MM.1S (cell line): ENCODE measurements at regions not wholly inside any gene's neighbourhood (a gene's known extent, or its start where the extent isn't known, plus 50 kb on each side); places are given as distances from the start of the nearest gene placed in this dataset.

Experiments used
- DNase-seq: peaks from one replicate; pipeline ENCODE4 v3.0.0-alpha.2; 2015
- H2AFZ ChIP-seq: fragments of 300-600 bp; sonication (generic); 2 replicates; pipeline ENCODE4 v1.6.0; 2016; ENCODE audit warnings: antibody characterized with exemption, low read length
- H3F3A ChIP-seq: fragments of 300-600 bp; sonication (generic); 2 replicates; pipeline ENCODE4 v1.6.1; 2016; ENCODE audit warnings: mild to moderate bottlenecking, antibody characterized with exemption, low read length, moderate library complexity, mixed read lengths; ENCODE audit not compliant: insufficient read depth
- H3K27ac ChIP-seq: fragments of 300-600 bp; sonication (generic); 2 replicates; pipeline ENCODE4 v1.5.1; 2016; ENCODE audit warnings: mild to moderate bottlenecking, low read length
- H3K27me3 ChIP-seq: fragments of 300-600 bp; sonication (generic); replicated peaks from 2 replicates; pipeline ENCODE4 v1.6.0; 2016; ENCODE audit warnings: low read length; ENCODE audit not compliant: insufficient read depth
- H3K36me3 ChIP-seq: fragments of 300-600 bp; sonication (generic); replicated peaks from 2 replicates; pipeline ENCODE4 v1.6.1; 2016; ENCODE audit warnings: mild to moderate bottlenecking, low read length, mixed read lengths; ENCODE audit not compliant: insufficient read depth
- H3K4me1 ChIP-seq: fragments of 300-600 bp; sonication (generic); 2 replicates; pipeline ENCODE4 v1.6.1; 2016; ENCODE audit warnings: low read length, mixed read lengths
- H3K4me2 ChIP-seq: fragments of 300-600 bp; sonication (generic); 2 replicates; pipeline ENCODE4 v1.6.0; 2016; ENCODE audit warnings: low read depth, low read length
- H3K4me3 ChIP-seq: fragments of 300-600 bp; sonication (generic); 2 replicates; pipeline ENCODE4 v1.5.1; 2016; ENCODE audit warnings: low read length, mixed read lengths
- H3K79me2 ChIP-seq: fragments of 300-600 bp; sonication (generic); 2 replicates; pipeline ENCODE4 v1.6.1; 2016; ENCODE audit warnings: mixed run types, low read length, mixed read lengths
- H3K9ac ChIP-seq: fragments of 300-600 bp; sonication (generic); 2 replicates; pipeline ENCODE4 v1.6.1; 2016; ENCODE audit warnings: low read length, mixed read lengths
- H3K9me2 ChIP-seq: fragments of 300-600 bp; sonication (generic); replicated peaks from 2 replicates; pipeline ENCODE4 v1.6.1; 2016; ENCODE audit warnings: mild to moderate bottlenecking, low read length, mixed read lengths; ENCODE audit not compliant: insufficient read depth
- H3K9me3 ChIP-seq: fragments of 300-600 bp; sonication (generic); replicated peaks from 2 replicates; pipeline ENCODE4 v1.6.1; 2016; ENCODE audit warnings: mild to moderate bottlenecking, low read length, mixed read lengths; ENCODE audit not compliant: insufficient read depth
- H4K20me1 ChIP-seq: fragments of 300-600 bp; sonication (generic); 2 replicates; pipeline ENCODE4 v1.6.1; 2016; ENCODE audit warnings: mild to moderate bottlenecking, low read length, moderate library complexity, mixed read lengths; ENCODE audit not compliant: insufficient read depth
- CTCF ChIP-seq: fragments of 300-600 bp; sonication (generic); IDR thresholded peaks from 2 replicates; pipeline ENCODE4 v1.5.1; 2016; ENCODE audit warnings: antibody characterized with exemption, low read length, mixed read lengths
- EZH2 ChIP-seq: fragments of 300-600 bp; sonication (generic); optimal IDR thresholded peaks from 2 replicates; pipeline ENCODE3; 2017; ENCODE audit warnings: low read depth, mild to moderate bottlenecking, antibody characterized with exemption, low read length, mixed read lengths
- EZH2phosphoT487 ChIP-seq: fragments of 300-600 bp; sonication (generic); IDR thresholded peaks from 2 replicates; pipeline ENCODE4 v1.6.1; 2018; ENCODE audit warnings: antibody characterized with exemption, low read length

GRCh38 chrX:39842281-39842973, 255.3 kb downstream of the BCOR start:
- Histone ChIP-seq H3K9ac (no peak overlapping the region), H3K4me1 (no peaks in the 10 kb centered on the region), H3K4me3 (no peak overlapping the region), H2AFZ (no peak overlapping the region), H3F3A (no peaks in the 10 kb centered on the region), H4K20me1 (no peaks in the 10 kb centered on the region), H3K36me3 (no peaks in the 10 kb centered on the region), H3K27me3 (no peaks in the 10 kb centered on the region), H3K27ac (no peak overlapping the region), H3K4me2 (no peak overlapping the region), H3K9me3 (no peaks in the 10 kb centered on the region), H3K79me2 (no peaks in the 10 kb centered on the region), H3K9me2 (no peaks in the 10 kb centered on the region)
- no peak for TF ChIP-seq EZH2phosphoT487
- no peak for TF ChIP-seq EZH2
- TF ChIP-seq CTCF: no peak
- no peak for DNase-seq

- no peak for DNase-seq
- no peaks in the 10 kb centered on the region for H3K9me3 ChIP-seq
- H3K9me2 ChIP-seq: no peaks in the 10 kb centered on the region
- no peaks in the 10 kb centered on the region for H3K36me3 ChIP-seq
- H4K20me1 ChIP-seq: no peaks in the 10 kb centered on the region
- H3K4me2 ChIP-seq: no peak overlapping the region
- no peak for TF ChIP-seq CTCF
- TF ChIP-seq EZH2phosphoT487: no peak
- no peak for TF ChIP-seq EZH2
- no peaks in the 10 kb centered on the region for H3F3A ChIP-seq
- H3K4me1 ChIP-seq: no peaks in the 10 kb centered on the region
- H3K27me3 ChIP-seq: no peaks in the 10 kb centered on the region
- H2AFZ ChIP-seq: no peak overlapping the region
- H3K79me2 ChIP-seq: no peaks in the 10 kb centered on the region
- no peak overlapping the region for H3K9ac ChIP-seq
- H3K27ac ChIP-seq: no peak overlapping the region
- H3K4me3 ChIP-seq: no peak overlapping the region
Observed at GRCh38 chrX:39843318-39843717, 254.4 kb downstream of the BCOR start.

GRCh38 chrX:39845233-39845632, 252.5 kb downstream of the BCOR start:
- Histone ChIP-seq H3K27me3 (no peaks in the 10 kb centered on the region), H3K9me3 (no peaks in the 10 kb centered on the region), H4K20me1 (no peaks in the 10 kb centered on the region), H3K9me2 (no peaks in the 10 kb centered on the region), H3K27ac (no peak overlapping the region), H3K79me2 (no peaks in the 10 kb centered on the region), H3K4me1 (no peaks in the 10 kb centered on the region), H3F3A (no peaks in the 10 kb centered on the region), H3K9ac (no peak overlapping the region), H3K36me3 (no peaks in the 10 kb centered on the region), H3K4me2 (no peak overlapping the region), H2AFZ (no peak overlapping the region), H3K4me3 (no peak overlapping the region)
- no peak for DNase-seq
- TF ChIP-seq CTCF (no peak), EZH2 (no peak), EZH2phosphoT487 (no peak)
